GM23338 (cell line): ENCODE measurements at regions not wholly inside any gene's neighbourhood (a gene's known extent, or its start where the extent isn't known, plus 50 kb on each side); places are given as distances from the start of the nearest gene placed in this dataset.

Experiments used
- ATAC-seq: fragments of 200-7000 bp; cut with Tn5 transposase; 3 replicates; pipeline ENCODE4 v1.9.1; 2020
- DNase-seq: peaks from one replicate; pipeline ENCODE4 v3.0.0-alpha.2; 2015; ENCODE audit warnings: low spot score
- H2AFZ ChIP-seq: fragments of 200-600 bp; sonication (generic); 2 replicates; pipeline ENCODE4 v1.8.0; 2016; ENCODE audit warnings: antibody characterized with exemption, mild to moderate bottlenecking, moderate library complexity
- H3F3A ChIP-seq: fragments of 200-600 bp; sonication (generic); replicated peaks from 2 replicates; pipeline ENCODE4 v1.8.0; 2017; ENCODE audit warnings: antibody characterized with exemption, mixed run types, low read depth
- H3K27ac ChIP-seq: fragments of 200-600 bp; sonication (generic); 2 replicates; pipeline ENCODE4 v1.6.1; 2016; ENCODE audit warnings: low read depth
- H3K27me3 ChIP-seq: fragments of 200-600 bp; sonication (generic); 2 replicates; pipeline ENCODE4 v1.8.0; 2016; ENCODE audit warnings: mild to moderate bottlenecking, mixed run types, moderate library complexity; ENCODE audit not compliant: insufficient read depth
- H3K36me3 ChIP-seq: fragments of 200-600 bp; sonication (generic); 2 replicates; pipeline ENCODE4 v1.8.0; 2016; ENCODE audit warnings: mild to moderate bottlenecking; ENCODE audit not compliant: insufficient read depth
- H3K4me1 ChIP-seq: fragments of 200-600 bp; sonication (generic); 2 replicates; pipeline ENCODE4 v1.8.0; 2016; ENCODE audit warnings: mild to moderate bottlenecking, moderate library complexity; ENCODE audit not compliant: insufficient read depth
- H3K4me2 ChIP-seq: fragments of 200-600 bp; sonication (generic); 2 replicates; pipeline ENCODE4 v1.7.1; 2017; ENCODE audit warnings: mixed run types
- H3K4me3 ChIP-seq: fragments of 200-600 bp; sonication (generic); 2 replicates; pipeline ENCODE4 v1.6.1; 2016; ENCODE audit warnings: mixed run types
- H3K79me2 ChIP-seq: fragments of 200-600 bp; sonication (generic); replicated peaks from 2 replicates; pipeline ENCODE4 v1.8.0; 2017; ENCODE audit warnings: mild to moderate bottlenecking; ENCODE audit not compliant: insufficient read depth
- H3K9me2 ChIP-seq: fragments of 200-600 bp; sonication (generic); 2 replicates; pipeline ENCODE4 v1.8.0; 2017; ENCODE audit not compliant: insufficient read depth
- H4K20me1 ChIP-seq: fragments of 200-600 bp; sonication (generic); replicated peaks from 2 replicates; pipeline ENCODE4 v1.8.0; 2017; ENCODE audit warnings: mild to moderate bottlenecking; ENCODE audit not compliant: insufficient read depth
- H3K27ac Mint-ChIP-seq: 2 replicates; pipeline ENCODE4 v1.8.0; 2020; ENCODE audit warnings: inconsistent platforms, mild to moderate bottlenecking, moderate library complexity, mixed read lengths
- H3K27me3 Mint-ChIP-seq: 3 replicates; pipeline ENCODE4 v1.8.0; 2022; ENCODE audit warnings: low read depth, mild to moderate bottlenecking, moderate library complexity, mixed read lengths, inconsistent platforms; ENCODE audit not compliant: insufficient read depth, poor library complexity
- H3K36me3 Mint-ChIP-seq: 3 replicates; pipeline ENCODE4 v1.8.0; 2021; ENCODE audit warnings: low read depth, mild to moderate bottlenecking, inconsistent platforms, moderate library complexity, mixed read lengths
- H3K4me1 Mint-ChIP-seq: 3 replicates; pipeline ENCODE4 v1.8.0; 2020; ENCODE audit warnings: mild to moderate bottlenecking, inconsistent platforms, mixed read lengths
- H3K4me3 Mint-ChIP-seq: 3 replicates; pipeline ENCODE4 v1.8.0; 2021; ENCODE audit warnings: moderate library complexity, mild to moderate bottlenecking, inconsistent platforms, mixed read lengths
- H3K9me3 Mint-ChIP-seq: 3 replicates; pipeline ENCODE4 v1.8.0; 2020; ENCODE audit warnings: moderate library complexity, mild to moderate bottlenecking, inconsistent platforms, mixed read lengths
- CREB1 ChIP-seq: fragments of 250-450 bp; sonication (Bioruptor Pico); IDR thresholded peaks from 2 replicates; pipeline ENCODE4 v1.5.0; 2020; ENCODE audit warnings: low read depth, mild to moderate bottlenecking, moderate library complexity
- EZH2 ChIP-seq: fragments of 200-600 bp; sonication (generic); IDR thresholded peaks from one replicate; pipeline ENCODE4 v1.8.0; 2017; ENCODE audit warnings: antibody characterized with exemption, mild to moderate bottlenecking, low read depth; ENCODE audit not compliant: unreplicated experiment
- EZH2phosphoT487 ChIP-seq: fragments of 200-600 bp; sonication (generic); IDR thresholded peaks from one replicate; pipeline ENCODE4 v1.8.1; 2018; ENCODE audit warnings: antibody characterized with exemption; ENCODE audit not compliant: unreplicated experiment
- JUNB ChIP-seq: IDR thresholded peaks from one replicate; pipeline ENCODE4 v1.6.1; 2016; ENCODE audit warnings: antibody characterized with exemption; ENCODE audit not compliant: unreplicated experiment
- NANOG ChIP-seq: IDR thresholded peaks from 2 replicates; pipeline ENCODE4 v1.6.1; 2016; ENCODE audit warnings: antibody characterized with exemption, borderline replicate concordance
- POLR2AphosphoS5 ChIP-seq: IDR thresholded peaks from 2 replicates; pipeline ENCODE4 v1.6.1; 2016; ENCODE audit warnings: antibody characterized with exemption, low read depth
- STAT1 ChIP-seq: IDR thresholded peaks from one replicate; pipeline ENCODE4 v1.6.1; 2016; ENCODE audit warnings: antibody characterized with exemption; ENCODE audit not compliant: unreplicated experiment
- ZNF114 ChIP-seq: fragments of 250-450 bp; sonication (Bioruptor Pico); IDR thresholded peaks from 2 replicates; pipeline ENCODE4 v1.5.0; 2020; ENCODE audit warnings: mild to moderate bottlenecking, moderate library complexity
- ZNF331 ChIP-seq: fragments of 250-450 bp; sonication (Bioruptor Pico); IDR thresholded peaks from 2 replicates; pipeline ENCODE4 v1.5.0; 2020; ENCODE audit warnings: low read depth, mild to moderate bottlenecking, moderate library complexity
- TF ChIP-seq, protein P1 (sequence below): IDR thresholded peaks from one replicate; pipeline ENCODE4 v1.6.1; 2018; ENCODE audit warnings: antibody characterized with exemption; ENCODE audit not compliant: unreplicated experiment
- TF ChIP-seq, protein P2 (sequence below), 2 experiments: fragments of 200-600 bp in 1 of 2; sonication (generic) in 1 of 2; conservative IDR thresholded peaks; 2 replicates each; pipeline versions ENCODE4 v1.5.1 to v1.6.1; 2016 to 2017; ENCODE audit warnings: antibody characterized with exemption in 2 of 2, low read depth in 2 of 2, mild to moderate bottlenecking in 2 of 2, moderate library complexity in 1 of 2
- TF ChIP-seq, protein P3 (sequence below): fragments of 250-450 bp; sonication (Bioruptor Pico); IDR thresholded peaks from 2 replicates; pipeline ENCODE4 v1.5.0; 2020; ENCODE audit warnings: mild to moderate bottlenecking, moderate library complexity
- TF ChIP-seq, protein P4 (sequence below): IDR thresholded peaks from 2 replicates; pipeline ENCODE4 v1.6.1; 2016; ENCODE audit warnings: antibody characterized with exemption

- Histone ChIP-seq H4K20me1 (no peaks in the 10 kb centered on the region), H3K27me3 (no peaks in the 10 kb centered on the region), H3K36me3 (no peaks in the 10 kb centered on the region), H3K9me2 (no peaks in the 10 kb centered on the region; the same call in 1 of the 2 replicates), H3K4me2 (no peak overlapping the region), H3K4me3 (no peak overlapping the region), H3K4me1 (no peaks in the 10 kb centered on the region), H3F3A (no peaks in the 10 kb centered on the region), H2AFZ (no peak overlapping the region), H3K27ac (no peak overlapping the region), H3K79me2 (no peaks in the 10 kb centered on the region)
- DNase-seq: no peak
- TF ChIP-seq, protein P1, sequence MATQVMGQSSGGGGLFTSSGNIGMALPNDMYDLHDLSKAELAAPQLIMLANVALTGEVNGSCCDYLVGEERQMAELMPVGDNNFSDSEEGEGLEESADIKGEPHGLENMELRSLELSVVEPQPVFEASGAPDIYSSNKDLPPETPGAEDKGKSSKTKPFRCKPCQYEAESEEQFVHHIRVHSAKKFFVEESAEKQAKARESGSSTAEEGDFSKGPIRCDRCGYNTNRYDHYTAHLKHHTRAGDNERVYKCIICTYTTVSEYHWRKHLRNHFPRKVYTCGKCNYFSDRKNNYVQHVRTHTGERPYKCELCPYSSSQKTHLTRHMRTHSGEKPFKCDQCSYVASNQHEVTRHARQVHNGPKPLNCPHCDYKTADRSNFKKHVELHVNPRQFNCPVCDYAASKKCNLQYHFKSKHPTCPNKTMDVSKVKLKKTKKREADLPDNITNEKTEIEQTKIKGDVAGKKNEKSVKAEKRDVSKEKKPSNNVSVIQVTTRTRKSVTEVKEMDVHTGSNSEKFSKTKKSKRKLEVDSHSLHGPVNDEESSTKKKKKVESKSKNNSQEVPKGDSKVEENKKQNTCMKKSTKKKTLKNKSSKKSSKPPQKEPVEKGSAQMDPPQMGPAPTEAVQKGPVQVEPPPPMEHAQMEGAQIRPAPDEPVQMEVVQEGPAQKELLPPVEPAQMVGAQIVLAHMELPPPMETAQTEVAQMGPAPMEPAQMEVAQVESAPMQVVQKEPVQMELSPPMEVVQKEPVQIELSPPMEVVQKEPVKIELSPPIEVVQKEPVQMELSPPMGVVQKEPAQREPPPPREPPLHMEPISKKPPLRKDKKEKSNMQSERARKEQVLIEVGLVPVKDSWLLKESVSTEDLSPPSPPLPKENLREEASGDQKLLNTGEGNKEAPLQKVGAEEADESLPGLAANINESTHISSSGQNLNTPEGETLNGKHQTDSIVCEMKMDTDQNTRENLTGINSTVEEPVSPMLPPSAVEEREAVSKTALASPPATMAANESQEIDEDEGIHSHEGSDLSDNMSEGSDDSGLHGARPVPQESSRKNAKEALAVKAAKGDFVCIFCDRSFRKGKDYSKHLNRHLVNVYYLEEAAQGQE: no peak
- TF ChIP-seq ZNF331 (CRISPR knock-in tag) (no peak), ZNF114 (CRISPR knock-in tag) (no peak), POLR2AphosphoS5 (no peak), EZH2phosphoT487 (no peak), CREB1 (no peak), STAT1 (no peak), JUNB (no peak), NANOG (no peak), EZH2 (no peak)
- TF ChIP-seq, protein P2, sequence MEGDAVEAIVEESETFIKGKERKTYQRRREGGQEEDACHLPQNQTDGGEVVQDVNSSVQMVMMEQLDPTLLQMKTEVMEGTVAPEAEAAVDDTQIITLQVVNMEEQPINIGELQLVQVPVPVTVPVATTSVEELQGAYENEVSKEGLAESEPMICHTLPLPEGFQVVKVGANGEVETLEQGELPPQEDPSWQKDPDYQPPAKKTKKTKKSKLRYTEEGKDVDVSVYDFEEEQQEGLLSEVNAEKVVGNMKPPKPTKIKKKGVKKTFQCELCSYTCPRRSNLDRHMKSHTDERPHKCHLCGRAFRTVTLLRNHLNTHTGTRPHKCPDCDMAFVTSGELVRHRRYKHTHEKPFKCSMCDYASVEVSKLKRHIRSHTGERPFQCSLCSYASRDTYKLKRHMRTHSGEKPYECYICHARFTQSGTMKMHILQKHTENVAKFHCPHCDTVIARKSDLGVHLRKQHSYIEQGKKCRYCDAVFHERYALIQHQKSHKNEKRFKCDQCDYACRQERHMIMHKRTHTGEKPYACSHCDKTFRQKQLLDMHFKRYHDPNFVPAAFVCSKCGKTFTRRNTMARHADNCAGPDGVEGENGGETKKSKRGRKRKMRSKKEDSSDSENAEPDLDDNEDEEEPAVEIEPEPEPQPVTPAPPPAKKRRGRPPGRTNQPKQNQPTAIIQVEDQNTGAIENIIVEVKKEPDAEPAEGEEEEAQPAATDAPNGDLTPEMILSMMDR (conservative IDR thresholded peaks at IDR 0.05; ENCODE audit: low read depth in 2 of 2): no peak
- TF ChIP-seq, protein P3, sequence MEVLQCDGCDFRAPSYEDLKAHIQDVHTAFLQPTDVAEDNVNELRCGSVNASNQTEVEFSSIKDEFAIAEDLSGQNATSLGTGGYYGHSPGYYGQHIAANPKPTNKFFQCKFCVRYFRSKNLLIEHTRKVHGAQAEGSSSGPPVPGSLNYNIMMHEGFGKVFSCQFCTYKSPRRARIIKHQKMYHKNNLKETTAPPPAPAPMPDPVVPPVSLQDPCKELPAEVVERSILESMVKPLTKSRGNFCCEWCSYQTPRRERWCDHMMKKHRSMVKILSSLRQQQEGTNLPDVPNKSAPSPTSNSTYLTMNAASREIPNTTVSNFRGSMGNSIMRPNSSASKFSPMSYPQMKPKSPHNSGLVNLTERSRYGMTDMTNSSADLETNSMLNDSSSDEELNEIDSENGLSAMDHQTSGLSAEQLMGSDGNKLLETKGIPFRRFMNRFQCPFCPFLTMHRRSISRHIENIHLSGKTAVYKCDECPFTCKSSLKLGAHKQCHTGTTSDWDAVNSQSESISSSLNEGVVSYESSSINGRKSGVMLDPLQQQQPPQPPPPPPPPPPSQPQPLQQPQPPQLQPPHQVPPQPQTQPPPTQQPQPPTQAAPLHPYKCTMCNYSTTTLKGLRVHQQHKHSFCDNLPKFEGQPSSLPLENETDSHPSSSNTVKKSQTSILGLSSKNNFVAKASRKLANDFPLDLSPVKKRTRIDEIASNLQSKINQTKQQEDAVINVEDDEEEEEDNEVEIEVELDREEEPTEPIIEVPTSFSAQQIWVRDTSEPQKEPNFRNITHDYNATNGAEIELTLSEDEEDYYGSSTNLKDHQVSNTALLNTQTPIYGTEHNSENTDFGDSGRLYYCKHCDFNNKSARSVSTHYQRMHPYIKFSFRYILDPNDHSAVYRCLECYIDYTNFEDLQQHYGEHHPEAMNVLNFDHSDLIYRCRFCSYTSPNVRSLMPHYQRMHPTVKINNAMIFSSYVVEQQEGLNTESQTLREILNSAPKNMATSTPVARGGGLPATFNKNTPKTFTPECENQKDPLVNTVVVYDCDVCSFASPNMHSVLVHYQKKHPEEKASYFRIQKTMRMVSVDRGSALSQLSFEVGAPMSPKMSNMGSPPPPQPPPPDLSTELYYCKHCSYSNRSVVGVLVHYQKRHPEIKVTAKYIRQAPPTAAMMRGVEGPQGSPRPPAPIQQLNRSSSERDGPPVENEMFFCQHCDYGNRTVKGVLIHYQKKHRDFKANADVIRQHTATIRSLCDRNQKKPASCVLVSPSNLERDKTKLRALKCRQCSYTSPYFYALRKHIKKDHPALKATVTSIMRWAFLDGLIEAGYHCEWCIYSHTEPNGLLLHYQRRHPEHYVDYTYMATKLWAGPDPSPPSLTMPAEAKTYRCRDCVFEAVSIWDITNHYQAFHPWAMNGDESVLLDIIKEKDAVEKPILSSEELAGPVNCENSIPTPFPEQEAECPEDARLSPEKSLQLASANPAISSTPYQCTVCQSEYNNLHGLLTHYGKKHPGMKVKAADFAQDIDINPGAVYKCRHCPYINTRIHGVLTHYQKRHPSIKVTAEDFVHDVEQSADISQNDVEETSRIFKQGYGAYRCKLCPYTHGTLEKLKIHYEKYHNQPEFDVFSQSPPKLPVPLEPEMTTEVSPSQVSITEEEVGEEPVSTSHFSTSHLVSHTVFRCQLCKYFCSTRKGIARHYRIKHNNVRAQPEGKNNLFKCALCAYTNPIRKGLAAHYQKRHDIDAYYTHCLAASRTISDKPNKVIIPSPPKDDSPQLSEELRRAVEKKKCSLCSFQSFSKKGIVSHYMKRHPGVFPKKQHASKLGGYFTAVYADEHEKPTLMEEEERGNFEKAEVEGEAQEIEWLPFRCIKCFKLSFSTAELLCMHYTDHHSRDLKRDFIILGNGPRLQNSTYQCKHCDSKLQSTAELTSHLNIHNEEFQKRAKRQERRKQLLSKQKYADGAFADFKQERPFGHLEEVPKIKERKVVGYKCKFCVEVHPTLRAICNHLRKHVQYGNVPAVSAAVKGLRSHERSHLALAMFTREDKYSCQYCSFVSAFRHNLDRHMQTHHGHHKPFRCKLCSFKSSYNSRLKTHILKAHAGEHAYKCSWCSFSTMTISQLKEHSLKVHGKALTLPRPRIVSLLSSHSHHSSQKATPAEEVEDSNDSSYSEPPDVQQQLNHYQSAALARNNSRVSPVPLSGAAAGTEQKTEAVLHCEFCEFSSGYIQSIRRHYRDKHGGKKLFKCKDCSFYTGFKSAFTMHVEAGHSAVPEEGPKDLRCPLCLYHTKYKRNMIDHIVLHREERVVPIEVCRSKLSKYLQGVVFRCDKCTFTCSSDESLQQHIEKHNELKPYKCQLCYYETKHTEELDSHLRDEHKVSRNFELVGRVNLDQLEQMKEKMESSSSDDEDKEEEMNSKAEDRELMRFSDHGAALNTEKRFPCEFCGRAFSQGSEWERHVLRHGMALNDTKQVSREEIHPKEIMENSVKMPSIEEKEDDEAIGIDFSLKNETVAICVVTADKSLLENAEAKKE (CRISPR knock-in tag): no peak
- TF ChIP-seq, protein P4, sequence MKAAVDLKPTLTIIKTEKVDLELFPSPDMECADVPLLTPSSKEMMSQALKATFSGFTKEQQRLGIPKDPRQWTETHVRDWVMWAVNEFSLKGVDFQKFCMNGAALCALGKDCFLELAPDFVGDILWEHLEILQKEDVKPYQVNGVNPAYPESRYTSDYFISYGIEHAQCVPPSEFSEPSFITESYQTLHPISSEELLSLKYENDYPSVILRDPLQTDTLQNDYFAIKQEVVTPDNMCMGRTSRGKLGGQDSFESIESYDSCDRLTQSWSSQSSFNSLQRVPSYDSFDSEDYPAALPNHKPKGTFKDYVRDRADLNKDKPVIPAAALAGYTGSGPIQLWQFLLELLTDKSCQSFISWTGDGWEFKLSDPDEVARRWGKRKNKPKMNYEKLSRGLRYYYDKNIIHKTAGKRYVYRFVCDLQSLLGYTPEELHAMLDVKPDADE: no peak
- Mint-ChIP-seq H3K9me3 (peaks cover 8% of the 10 kb centered on the region; the same call in 1 of the 3 replicates), H3K36me3 (no peaks in the 10 kb centered on the region), H3K4me3 (no peak overlapping the region), H3K4me1 (no peaks in the 10 kb centered on the region), H3K27me3 (peaks cover 3% of the 10 kb centered on the region), H3K27ac (no peak overlapping the region)
- no peak for ATAC-seq
These were observed 2101.5 kb upstream of the AGA start for GRCh38 chr4:179543771-179544170.
